ENCODE measurements at regions not wholly inside any gene's neighbourhood (a gene's known extent, or its start where the extent isn't known, plus 50 kb on each side); places are given as distances from the start of the nearest gene placed in this dataset.

GRCh38 chr18:6623278-6623677 lies 106.2 kb upstream of the ARHGAP28 start:
- H3K36me3 Mint-ChIP-seq: no peaks in the 10 kb centered on the region
- no peaks in the 10 kb centered on the region for H3K4me1 Mint-ChIP-seq
- DNase-seq (ENCODE audit: low spot score in 2 of 2) (no peak), ATAC-seq (ENCODE audit: low read depth) (no peak)
- H3K4me3 Mint-ChIP-seq: no peak overlapping the region
- no peaks in the 10 kb centered on the region for H3K27me3 Mint-ChIP-seq
- H3K9me3 Mint-ChIP-seq: peaks cover 3% of the 10 kb centered on the region
- no peak overlapping the region for H3K27ac Mint-ChIP-seq

- no peaks in the 10 kb centered on the region for H3K36me3 Mint-ChIP-seq
- DNase-seq (ENCODE audit: low spot score in 2 of 2): no peak
- H3K4me3 Mint-ChIP-seq: no peak overlapping the region
- H3K27me3 Mint-ChIP-seq: no peaks in the 10 kb centered on the region
- H3K9me3 Mint-ChIP-seq: no peaks in the 10 kb centered on the region
- no peaks in the 10 kb centered on the region for H3K4me1 Mint-ChIP-seq
- no peak for ATAC-seq (ENCODE audit: low read depth)
- H3K27ac Mint-ChIP-seq: no peak overlapping the region
These were observed 105.2 kb upstream of the ARHGAP28 start for GRCh38 chr18:6624271-6624660.

- Mint-ChIP-seq H3K36me3 (no peaks in the 10 kb centered on the region), H3K4me3 (no peak overlapping the region), H3K27ac (no peak overlapping the region), H3K27me3 (no peaks in the 10 kb centered on the region), H3K4me1 (no peaks in the 10 kb centered on the region), H3K9me3 (no peaks in the 10 kb centered on the region)
- DNase-seq (ENCODE audit: low spot score in 2 of 2) (no peak), ATAC-seq (ENCODE audit: low read depth) (no peak)
These were observed 104.7 kb upstream of the ARHGAP28 start for GRCh38 chr18:6624661-6625311.

- Mint-ChIP-seq H3K4me3 (no peak overlapping the region), H3K36me3 (no peaks in the 10 kb centered on the region), H3K27ac (no peak overlapping the region), H3K27me3 (no peaks in the 10 kb centered on the region), H3K4me1 (no peaks in the 10 kb centered on the region), H3K9me3 (no peaks in the 10 kb centered on the region)
- DNase-seq (ENCODE audit: low spot score in 2 of 2) (no peak), ATAC-seq (ENCODE audit: low read depth) (no peak)
These were observed 104.0 kb upstream of the ARHGAP28 start for GRCh38 chr18:6625481-6625880.

GRCh38 chr18:6626457-6626856 lies 103.1 kb upstream of the ARHGAP28 start:
- H3K9me3 Mint-ChIP-seq: no peaks in the 10 kb centered on the region
- ATAC-seq (ENCODE audit: low read depth): no peak
- H3K27ac Mint-ChIP-seq: no peak overlapping the region
- DNase-seq (ENCODE audit: low spot score in 2 of 2): no peak
- H3K36me3 Mint-ChIP-seq: no peaks in the 10 kb centered on the region
- no peaks in the 10 kb centered on the region for H3K27me3 Mint-ChIP-seq
- H3K4me1 Mint-ChIP-seq: no peaks in the 10 kb centered on the region
- H3K4me3 Mint-ChIP-seq: no peak overlapping the region

- no peaks in the 10 kb centered on the region for H3K36me3 Mint-ChIP-seq
- no peaks in the 10 kb centered on the region for H3K4me1 Mint-ChIP-seq
- no peak for DNase-seq (ENCODE audit: low spot score in 2 of 2)
- H3K9me3 Mint-ChIP-seq: peaks cover 4% of the 10 kb centered on the region
- ATAC-seq (ENCODE audit: low read depth): no peak
- no peaks in the 10 kb centered on the region for H3K27me3 Mint-ChIP-seq
- H3K27ac Mint-ChIP-seq: no peak overlapping the region
- H3K4me3 Mint-ChIP-seq: no peak overlapping the region
These were observed 101.9 kb upstream of the ARHGAP28 start for GRCh38 chr18:6627645-6628044.

- H3K36me3 Mint-ChIP-seq: no peaks in the 10 kb centered on the region
- no peaks in the 10 kb centered on the region for H3K4me1 Mint-ChIP-seq
- ATAC-seq (ENCODE audit: low read depth) (no peak), DNase-seq (ENCODE audit: low spot score in 2 of 2) (no peak)
- no peaks in the 10 kb centered on the region for H3K27me3 Mint-ChIP-seq
- no peak overlapping the region for H3K27ac Mint-ChIP-seq
- no peak overlapping the region for H3K4me3 Mint-ChIP-seq
- H3K9me3 Mint-ChIP-seq: peaks cover 5% of the 10 kb centered on the region
These were observed 101.3 kb upstream of the ARHGAP28 start for GRCh38 chr18:6628187-6628586.

- H3K4me1 Mint-ChIP-seq: no peaks in the 10 kb centered on the region
- no peak for ATAC-seq (ENCODE audit: low read depth)
- H3K27ac Mint-ChIP-seq: no peak overlapping the region
- no peaks in the 10 kb centered on the region for H3K36me3 Mint-ChIP-seq
- peaks cover 5% of the 10 kb centered on the region for H3K9me3 Mint-ChIP-seq
- no peak overlapping the region for H3K4me3 Mint-ChIP-seq
- H3K27me3 Mint-ChIP-seq: no peaks in the 10 kb centered on the region
- no peak for DNase-seq (ENCODE audit: low spot score in 2 of 2)
These were observed 99.8 kb upstream of the ARHGAP28 start for GRCh38 chr18:6629635-6630140.

GRCh38 chr18:6633310-6633709 lies 96.2 kb upstream of the ARHGAP28 start:
- no peak overlapping the region for H3K4me3 Mint-ChIP-seq
- peaks cover 2% of the 10 kb centered on the region for H3K27me3 Mint-ChIP-seq
- no peaks in the 10 kb centered on the region for H3K36me3 Mint-ChIP-seq
- no peaks in the 10 kb centered on the region for H3K4me1 Mint-ChIP-seq
- DNase-seq (ENCODE audit: low spot score in 2 of 2) (no peak), ATAC-seq (ENCODE audit: low read depth) (no peak)
- H3K9me3 Mint-ChIP-seq: peaks cover 8% of the 10 kb centered on the region
- no peak overlapping the region for H3K27ac Mint-ChIP-seq

GRCh38 chr18:6636091-6636490 lies 93.4 kb upstream of the ARHGAP28 start:
- H3K9me3 Mint-ChIP-seq: peaks cover 9% of the 10 kb centered on the region
- no peak overlapping the region for H3K27ac Mint-ChIP-seq
- H3K36me3 Mint-ChIP-seq: no peaks in the 10 kb centered on the region
- H3K4me3 Mint-ChIP-seq: no peak overlapping the region
- DNase-seq (ENCODE audit: low spot score in 2 of 2) (no peak), ATAC-seq (ENCODE audit: low read depth) (no peak)
- H3K27me3 Mint-ChIP-seq: peaks cover 2% of the 10 kb centered on the region
- H3K4me1 Mint-ChIP-seq: no peaks in the 10 kb centered on the region

GRCh38 chr18:6638447-6638846 lies 91.1 kb upstream of the ARHGAP28 start:
- H3K27ac Mint-ChIP-seq: no peak overlapping the region
- DNase-seq (ENCODE audit: low spot score in 2 of 2): no peak

GRCh38 chr18:6639305-6639704 lies 90.2 kb upstream of the ARHGAP28 start:
- H3K4me1 Mint-ChIP-seq: no peaks in the 10 kb centered on the region
- DNase-seq (ENCODE audit: low spot score in 2 of 2): no peak
- no peak overlapping the region for H3K4me3 Mint-ChIP-seq
- peaks cover 2% of the 10 kb centered on the region for H3K27me3 Mint-ChIP-seq
- H3K27ac Mint-ChIP-seq: no peak overlapping the region
- H3K36me3 Mint-ChIP-seq: no peaks in the 10 kb centered on the region
- H3K9me3 Mint-ChIP-seq: peaks cover 4% of the 10 kb centered on the region
- no peak for ATAC-seq (ENCODE audit: low read depth)

More at GRCh38 chr18:6638447-6638846, 91.1 kb upstream of the ARHGAP28 start:
- Mint-ChIP-seq H3K36me3 (no peaks in the 10 kb centered on the region), H3K9me3 (peaks cover 4% of the 10 kb centered on the region), H3K4me1 (no peaks in the 10 kb centered on the region), H3K4me3 (no peak overlapping the region), H3K27me3 (peaks cover 2% of the 10 kb centered on the region)
- no peak for ATAC-seq (ENCODE audit: low read depth)

- Mint-ChIP-seq H3K27me3 (no peaks in the 10 kb centered on the region), H3K4me3 (no peak overlapping the region), H3K36me3 (no peaks in the 10 kb centered on the region), H3K4me1 (no peaks in the 10 kb centered on the region), H3K9me3 (peaks cover 8% of the 10 kb centered on the region), H3K27ac (no peak overlapping the region)
- no peak for ATAC-seq (ENCODE audit: low read depth)
- DNase-seq (ENCODE audit: low spot score in 2 of 2): no peak
These were observed 84.5 kb upstream of the ARHGAP28 start for GRCh38 chr18:6644836-6645627.

GRCh38 chr18:6646801-6647200 lies 82.7 kb upstream of the ARHGAP28 start:
- Mint-ChIP-seq H3K27ac (no peak overlapping the region), H3K36me3 (no peaks in the 10 kb centered on the region), H3K27me3 (no peaks in the 10 kb centered on the region), H3K4me3 (no peak overlapping the region), H3K4me1 (no peaks in the 10 kb centered on the region), H3K9me3 (peaks cover 9% of the 10 kb centered on the region)
- ATAC-seq (ENCODE audit: low read depth) (no peak), DNase-seq (ENCODE audit: low spot score in 2 of 2) (no peak)

All from memory B cell (primary cell).